NT2/D1 (cell line): ENCODE measurements at regions not wholly inside any gene's neighbourhood (a gene's known extent, or its start where the extent isn't known, plus 50 kb on each side); places are given as distances from the start of the nearest gene placed in this dataset.

Experiments
- YY1 ChIP-seq: IDR thresholded peaks from 2 replicates; pipeline ENCODE4 v1.6.1; 2011; ENCODE audit not compliant: insufficient read length, insufficient read depth
- ZNF274 ChIP-seq: IDR thresholded peaks from 2 replicates; pipeline ENCODE4 v1.6.1; 2011; ENCODE audit warnings: mild to moderate bottlenecking, low read depth, low read length

GRCh38 chr13:22050951-22051563 lies 380.2 kb downstream of the FGF9 start:
- TF ChIP-seq YY1 (no peak), ZNF274 (no peak)
